K562 (cell line): ENCODE measurements at regions not wholly inside any gene's neighbourhood (a gene's known extent, or its start where the extent isn't known, plus 50 kb on each side); places are given as distances from the start of the nearest gene placed in this dataset.

Source experiments
- ETV5 ChIP-seq: sonication (generic); formaldehyde crosslinking; IDR thresholded peaks from 2 replicates; pipeline ENCODE4 v1.4.0; 2020; ENCODE audit warnings: low read depth, mild to moderate bottlenecking, missing genetic modification reagents
- NELFE ChIP-seq: IDR thresholded peaks from 2 replicates; pipeline ENCODE4 v1.6.1; 2011; ENCODE audit warnings: mild to moderate bottlenecking; ENCODE audit not compliant: insufficient read depth, insufficient read length
- NRF1 ChIP-seq, 2 experiments: fragments of 450-650 bp; IDR thresholded peaks in 1 of 2; conservative IDR thresholded peaks in 1 of 2; 2 replicates each; pipeline ENCODE4 v1.6.1; 2014; ENCODE audit warnings: mild to moderate bottlenecking in 2 of 2
- POLR2AphosphoS2 ChIP-seq: IDR thresholded peaks from 2 replicates; pipeline ENCODE4 v1.6.1; 2012; ENCODE audit warnings: low read length, improper control_type of control experiment
- POLR2AphosphoS5 ChIP-seq: IDR thresholded peaks from 2 replicates; pipeline ENCODE4 v1.6.1; 2011; ENCODE audit warnings: mild to moderate bottlenecking, low read depth, low read length, moderate library complexity; ENCODE audit not compliant: control insufficient read depth, insufficient read depth
- POLR3A ChIP-seq: IDR thresholded peaks from 2 replicates; pipeline ENCODE4 v1.6.1; 2011; ENCODE audit warnings: borderline replicate concordance, mild to moderate bottlenecking, moderate library complexity; ENCODE audit not compliant: insufficient read length, insufficient read depth; ENCODE audit errors: extremely low read depth
- ZNF384 ChIP-seq: IDR thresholded peaks from 2 replicates; pipeline ENCODE4 v1.6.1; 2012; ENCODE audit warnings: low read depth, low read length, improper control_type of control experiment
- ZZZ3 ChIP-seq: fragments of 450-650 bp; IDR thresholded peaks from 2 replicates; pipeline ENCODE4 v1.6.1; 2016; ENCODE audit warnings: antibody characterized with exemption, mild to moderate bottlenecking, moderate library complexity
- TF ChIP-seq, protein P1 (sequence below), 2 experiments: IDR thresholded peaks; 2 replicates each; pipeline ENCODE4 v1.6.1; 2012; ENCODE audit warnings: improper control_type of control experiment in 2 of 2, low read depth in 2 of 2, low read length in 2 of 2, borderline replicate concordance in 1 of 2

DNA sequence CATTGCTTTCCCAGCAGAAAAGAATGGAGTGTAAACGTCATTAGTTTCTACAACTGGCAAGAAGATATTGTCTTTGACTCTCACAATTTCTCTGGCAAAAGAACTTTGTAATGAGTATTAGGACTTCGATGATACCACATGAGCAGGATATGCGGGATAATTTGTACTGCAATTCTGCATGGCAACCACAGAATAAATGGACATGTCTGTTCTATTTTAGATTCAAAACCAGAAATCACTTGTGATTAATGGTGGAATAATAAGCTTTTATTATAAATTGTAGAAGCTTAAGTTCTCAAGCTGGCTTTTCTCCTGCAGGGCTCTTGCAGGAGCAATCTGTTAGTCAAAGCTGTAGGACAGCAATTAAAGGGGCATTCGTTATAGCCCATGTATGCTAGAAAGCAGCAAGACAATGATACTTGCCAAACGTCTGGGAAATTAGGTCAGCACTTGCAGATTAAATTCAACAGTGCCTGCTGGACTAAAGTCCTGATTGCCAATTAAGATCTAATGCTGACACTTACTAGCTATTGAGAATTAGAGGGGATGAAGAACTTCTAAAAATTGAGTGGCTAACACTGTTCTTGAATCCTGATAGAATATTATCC, 177.9 kb downstream of the PTH2R start:
- TF ChIP-seq POLR2AphosphoS2: no peak
- TF ChIP-seq ETV5 (CRISPR knock-in tag): no peak
- TF ChIP-seq ZZZ3: no peak
- no peak for TF ChIP-seq ZNF384
- TF ChIP-seq, protein P1, sequence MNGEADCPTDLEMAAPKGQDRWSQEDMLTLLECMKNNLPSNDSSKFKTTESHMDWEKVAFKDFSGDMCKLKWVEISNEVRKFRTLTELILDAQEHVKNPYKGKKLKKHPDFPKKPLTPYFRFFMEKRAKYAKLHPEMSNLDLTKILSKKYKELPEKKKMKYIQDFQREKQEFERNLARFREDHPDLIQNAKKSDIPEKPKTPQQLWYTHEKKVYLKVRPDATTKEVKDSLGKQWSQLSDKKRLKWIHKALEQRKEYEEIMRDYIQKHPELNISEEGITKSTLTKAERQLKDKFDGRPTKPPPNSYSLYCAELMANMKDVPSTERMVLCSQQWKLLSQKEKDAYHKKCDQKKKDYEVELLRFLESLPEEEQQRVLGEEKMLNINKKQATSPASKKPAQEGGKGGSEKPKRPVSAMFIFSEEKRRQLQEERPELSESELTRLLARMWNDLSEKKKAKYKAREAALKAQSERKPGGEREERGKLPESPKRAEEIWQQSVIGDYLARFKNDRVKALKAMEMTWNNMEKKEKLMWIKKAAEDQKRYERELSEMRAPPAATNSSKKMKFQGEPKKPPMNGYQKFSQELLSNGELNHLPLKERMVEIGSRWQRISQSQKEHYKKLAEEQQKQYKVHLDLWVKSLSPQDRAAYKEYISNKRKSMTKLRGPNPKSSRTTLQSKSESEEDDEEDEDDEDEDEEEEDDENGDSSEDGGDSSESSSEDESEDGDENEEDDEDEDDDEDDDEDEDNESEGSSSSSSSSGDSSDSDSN (IDR thresholded peaks at IDR 0.05; ENCODE audit: borderline replicate concordance in 1 of 2, low read depth in 2 of 2, low read length in 2 of 2): no peak
- no peak for TF ChIP-seq POLR2AphosphoS5
- TF ChIP-seq NRF1 (conservative IDR thresholded peaks at IDR 0.05 in 1 of 2, IDR thresholded peaks at IDR 0.05 in 1 of 2): no peak
- TF ChIP-seq NELFE: no peak
- TF ChIP-seq POLR3A: no peak
